Osteoblast (primary cell): ENCODE measurements at regions not wholly inside any gene's neighbourhood (a gene's known extent, or its start where the extent isn't known, plus 50 kb on each side); places are given as distances from the start of the nearest gene placed in this dataset.

Source experiments
- DNase-seq: peaks from one replicate; pipeline ENCODE4 v3.0.0; 2011; ENCODE audit warnings: low spot score, mixed read lengths; ENCODE audit not compliant: insufficient read length; ENCODE audit errors: missing footprints
- H2AFZ ChIP-seq: 2 replicates; pipeline ENCODE4 v1.6.0; 2011; ENCODE audit warnings: mild to moderate bottlenecking, low read length
- H3K27ac ChIP-seq: 2 replicates; pipeline ENCODE4 v1.5.1; 2011; ENCODE audit warnings: mild to moderate bottlenecking, low read depth, low read length, moderate library complexity
- H3K27me3 ChIP-seq: 2 replicates; pipeline ENCODE4 v1.6.0; 2012; ENCODE audit warnings: mild to moderate bottlenecking, control low read depth, inconsistent platforms, low read length, moderate library complexity; ENCODE audit not compliant: insufficient read depth
- H3K36me3 ChIP-seq: 2 replicates; pipeline ENCODE4 v1.5.1; 2011; ENCODE audit warnings: mild to moderate bottlenecking, low read length, control low read depth, moderate library complexity; ENCODE audit not compliant: insufficient read depth
- H3K4me1 ChIP-seq: 2 replicates; pipeline ENCODE4 v1.5.1; 2011; ENCODE audit warnings: mild to moderate bottlenecking, low read length, control low read depth, moderate library complexity; ENCODE audit not compliant: insufficient read depth
- H3K4me2 ChIP-seq: 2 replicates; pipeline ENCODE4 v1.6.0; 2011; ENCODE audit warnings: mild to moderate bottlenecking, low read length; ENCODE audit not compliant: insufficient read depth
- H3K4me3 ChIP-seq: fragments of 200-600 bp; sonication (generic); 3 replicates; pipeline ENCODE4 v1.5.1; 2012; ENCODE audit warnings: mild to moderate bottlenecking, low read length, inconsistent platforms; ENCODE audit not compliant: insufficient read depth
- H3K79me2 ChIP-seq: 2 replicates; pipeline ENCODE4 v1.6.0; 2012; ENCODE audit warnings: mild to moderate bottlenecking, low read length, control low read depth, inconsistent platforms; ENCODE audit not compliant: insufficient read depth
- H3K9me3 ChIP-seq: 2 replicates; pipeline ENCODE4 v1.5.1; 2011; ENCODE audit warnings: low read depth, low read length, control low read depth
- H4K20me1 ChIP-seq: 2 replicates; pipeline ENCODE4 v1.6.0; 2012; ENCODE audit warnings: mild to moderate bottlenecking, low read length, control low read depth; ENCODE audit not compliant: insufficient read depth
- TF ChIP-seq, protein P1 (sequence below): IDR thresholded peaks from 2 replicates; pipeline ENCODE4 v1.5.1; 2011; ENCODE audit warnings: mild to moderate bottlenecking, low read depth, low read length, moderate library complexity; ENCODE audit errors: extremely low read depth

DNA sequence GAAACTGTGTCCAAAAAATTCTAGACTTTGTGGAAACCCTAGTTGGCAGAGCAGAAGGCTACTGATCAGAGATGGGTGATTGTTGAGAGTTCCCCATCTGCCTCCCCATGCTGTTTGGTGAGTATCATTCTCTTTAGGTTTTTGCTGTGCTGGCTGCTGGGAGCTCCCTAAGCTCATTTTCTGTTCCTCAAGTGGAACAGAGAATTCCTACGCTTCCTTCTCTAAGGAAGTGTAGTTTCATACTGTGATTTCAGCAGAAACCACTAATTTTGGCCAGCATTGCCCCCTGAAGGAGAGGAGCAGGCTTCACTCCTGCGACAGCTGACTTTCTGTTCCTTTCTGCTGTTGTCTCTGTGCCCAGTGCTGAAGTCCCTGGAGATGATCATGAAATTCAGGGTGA is 355.3 kb upstream of the NPVF start:
- H3K27ac ChIP-seq = no peak overlapping the region
- no peaks in the 10 kb centered on the region for H3K36me3 ChIP-seq
- no peak overlapping the region for H3K4me3 ChIP-seq
- no peak for DNase-seq
- TF ChIP-seq, protein P1, sequence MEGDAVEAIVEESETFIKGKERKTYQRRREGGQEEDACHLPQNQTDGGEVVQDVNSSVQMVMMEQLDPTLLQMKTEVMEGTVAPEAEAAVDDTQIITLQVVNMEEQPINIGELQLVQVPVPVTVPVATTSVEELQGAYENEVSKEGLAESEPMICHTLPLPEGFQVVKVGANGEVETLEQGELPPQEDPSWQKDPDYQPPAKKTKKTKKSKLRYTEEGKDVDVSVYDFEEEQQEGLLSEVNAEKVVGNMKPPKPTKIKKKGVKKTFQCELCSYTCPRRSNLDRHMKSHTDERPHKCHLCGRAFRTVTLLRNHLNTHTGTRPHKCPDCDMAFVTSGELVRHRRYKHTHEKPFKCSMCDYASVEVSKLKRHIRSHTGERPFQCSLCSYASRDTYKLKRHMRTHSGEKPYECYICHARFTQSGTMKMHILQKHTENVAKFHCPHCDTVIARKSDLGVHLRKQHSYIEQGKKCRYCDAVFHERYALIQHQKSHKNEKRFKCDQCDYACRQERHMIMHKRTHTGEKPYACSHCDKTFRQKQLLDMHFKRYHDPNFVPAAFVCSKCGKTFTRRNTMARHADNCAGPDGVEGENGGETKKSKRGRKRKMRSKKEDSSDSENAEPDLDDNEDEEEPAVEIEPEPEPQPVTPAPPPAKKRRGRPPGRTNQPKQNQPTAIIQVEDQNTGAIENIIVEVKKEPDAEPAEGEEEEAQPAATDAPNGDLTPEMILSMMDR = no peak
- H3K9me3 ChIP-seq = no peaks in the 10 kb centered on the region
- H4K20me1 ChIP-seq = no peaks in the 10 kb centered on the region
- no peaks in the 10 kb centered on the region for H3K79me2 ChIP-seq
- H2AFZ ChIP-seq = no peak overlapping the region
- no peaks in the 10 kb centered on the region for H3K27me3 ChIP-seq
- H3K4me1 ChIP-seq = no peaks in the 10 kb centered on the region
- no peak overlapping the region for H3K4me2 ChIP-seq

DNA sequence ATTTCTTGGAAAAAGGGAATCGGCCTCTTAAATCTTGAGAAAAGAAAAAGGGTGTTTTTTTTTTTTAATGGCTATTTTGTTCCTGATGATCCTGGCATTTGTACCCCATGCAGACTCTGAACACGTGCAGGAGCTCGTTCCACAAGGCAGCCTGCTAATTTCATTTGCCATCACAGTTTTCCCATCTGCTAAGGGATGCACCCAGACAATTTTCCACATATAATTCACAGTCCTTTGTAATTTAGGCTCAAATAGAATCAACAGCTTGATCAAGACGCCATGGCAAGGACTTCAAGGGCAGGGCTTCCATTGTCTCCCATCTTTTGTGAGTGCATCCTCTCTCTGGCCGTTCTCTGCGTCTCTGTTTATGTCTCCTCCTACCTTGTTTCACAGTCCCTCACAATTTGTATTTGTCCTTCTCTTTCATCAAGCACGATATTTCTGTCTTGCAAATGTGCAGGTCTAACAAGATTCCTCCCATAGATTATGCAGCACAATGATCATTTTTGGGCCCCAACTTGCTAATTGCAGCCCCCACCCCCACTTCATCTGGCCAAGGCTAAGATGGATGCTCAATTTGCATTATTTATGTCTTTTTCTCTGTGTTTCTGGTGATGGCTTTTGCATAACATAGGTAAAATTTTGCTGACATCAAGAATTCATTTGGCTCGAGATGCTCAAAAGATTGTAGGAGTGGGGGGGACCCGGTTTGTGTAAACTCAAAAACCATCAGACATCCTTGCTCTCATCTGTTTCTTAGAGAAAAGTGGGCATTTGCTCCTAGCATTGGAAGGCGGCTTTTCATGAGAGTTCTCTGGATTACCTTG is 356.0 kb upstream of the NPVF start:
- Histone ChIP-seq H3K79me2 (no peaks in the 10 kb centered on the region), H3K4me3 (no peak overlapping the region), H3K27ac (no peak overlapping the region), H2AFZ (no peak overlapping the region), H3K4me2 (no peak overlapping the region), H3K9me3 (no peaks in the 10 kb centered on the region), H3K27me3 (no peaks in the 10 kb centered on the region), H3K36me3 (no peaks in the 10 kb centered on the region), H3K4me1 (no peaks in the 10 kb centered on the region), H4K20me1 (no peaks in the 10 kb centered on the region)
- no peak for DNase-seq
- TF ChIP-seq, protein P1 = no peak

DNA sequence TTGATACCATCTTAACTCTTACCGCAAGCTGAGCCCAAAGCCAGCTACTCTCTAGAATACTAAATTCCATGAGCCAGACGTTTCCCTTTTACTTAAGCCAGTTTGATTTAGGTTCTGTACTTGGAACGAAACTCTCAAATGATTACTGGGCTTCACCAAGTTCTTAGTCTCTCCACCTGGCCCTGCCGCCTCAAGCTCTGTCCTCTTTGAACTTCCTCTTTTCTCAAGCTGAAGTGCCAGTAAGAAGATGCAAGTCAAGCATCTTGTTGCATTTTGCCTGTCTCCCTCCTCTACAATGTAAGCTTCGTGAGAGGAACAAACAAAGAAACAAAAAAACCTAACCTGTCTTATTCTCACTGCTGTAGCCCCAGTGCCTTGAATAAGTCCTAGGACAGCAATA is 358.2 kb upstream of the NPVF start:
- DNase-seq = no peak
- no peaks in the 10 kb centered on the region for H4K20me1 ChIP-seq
- H3K27me3 ChIP-seq = no peaks in the 10 kb centered on the region
- H3K79me2 ChIP-seq = no peaks in the 10 kb centered on the region
- no peaks in the 10 kb centered on the region for H3K9me3 ChIP-seq
- H2AFZ ChIP-seq = no peak overlapping the region
- no peaks in the 10 kb centered on the region for H3K4me1 ChIP-seq
- TF ChIP-seq, protein P1 = no peak
- H3K36me3 ChIP-seq = no peaks in the 10 kb centered on the region
- no peak overlapping the region for H3K4me3 ChIP-seq
- H3K4me2 ChIP-seq = no peak overlapping the region
- H3K27ac ChIP-seq = no peak overlapping the region

- Histone ChIP-seq H3K4me1 (no peaks in the 10 kb centered on the region), H2AFZ (no peak overlapping the region), H3K4me3 (no peak overlapping the region), H4K20me1 (no peaks in the 10 kb centered on the region), H3K4me2 (no peak overlapping the region), H3K36me3 (no peaks in the 10 kb centered on the region), H3K27ac (no peak overlapping the region), H3K79me2 (no peaks in the 10 kb centered on the region), H3K9me3 (no peaks in the 10 kb centered on the region), H3K27me3 (no peaks in the 10 kb centered on the region)
- DNase-seq = no peak
- TF ChIP-seq, protein P1 = no peak
Observed at GRCh38 chr7:25594122-25594521, 365.8 kb upstream of the NPVF start.
